H9 (cell line): ENCODE measurements at regions not wholly inside any gene's neighbourhood (a gene's known extent, or its start where the extent isn't known, plus 50 kb on each side); places are given as distances from the start of the nearest gene placed in this dataset.

Source experiments
- DNase-seq: peaks from one replicate; pipeline ENCODE4 v3.0.0-alpha.2; 2017
- H2AFZ ChIP-seq: one replicate; pipeline ENCODE4 v1.6.1; 2013; ENCODE audit warnings: mild to moderate bottlenecking, low read length, control low read depth, moderate library complexity
- H2AK5ac ChIP-seq: 2 replicates; pipeline ENCODE4 v1.6.1; 2013; ENCODE audit warnings: low read length, control low read depth, mixed read lengths; ENCODE audit not compliant: insufficient read length
- H2BK120ac ChIP-seq: one replicate; pipeline ENCODE4 v1.6.1; 2013; ENCODE audit warnings: low read depth, mild to moderate bottlenecking, low read length, control low read depth, inconsistent platforms; ENCODE audit not compliant: poor library complexity, severe bottlenecking
- H2BK12ac ChIP-seq: 2 replicates; pipeline ENCODE4 v1.6.1; 2013; ENCODE audit warnings: low read length, control low read depth, mixed read lengths, low read depth; ENCODE audit not compliant: insufficient read length
- H2BK15ac ChIP-seq: 2 replicates; pipeline ENCODE4 v1.6.1; 2013; ENCODE audit warnings: low read depth, low read length, control low read depth
- H2BK20ac ChIP-seq: one replicate; pipeline ENCODE4 v1.6.1; 2013; ENCODE audit warnings: low read depth, mild to moderate bottlenecking, low read length, control low read depth, inconsistent platforms; ENCODE audit not compliant: poor library complexity, severe bottlenecking
- H2BK5ac ChIP-seq: 2 replicates; pipeline ENCODE4 v1.6.1; 2013; ENCODE audit warnings: low read length, control low read depth, mixed read lengths; ENCODE audit not compliant: insufficient read length
- H3K14ac ChIP-seq: 2 replicates; pipeline ENCODE4 v1.6.1; 2013; ENCODE audit warnings: low read length, control low read depth; ENCODE audit not compliant: insufficient read depth
- H3K18ac ChIP-seq: 2 replicates; pipeline ENCODE4 v1.6.1; 2013; ENCODE audit warnings: low read depth, mild to moderate bottlenecking, mixed read lengths, low read length, control low read depth; ENCODE audit not compliant: insufficient read length
- H3K23ac ChIP-seq: 2 replicates; pipeline ENCODE4 v1.6.1; 2013; ENCODE audit warnings: low read length, control low read depth, mixed read lengths, low read depth; ENCODE audit not compliant: insufficient read length
- H3K23me2 ChIP-seq: 2 replicates; pipeline ENCODE4 v1.6.1; 2013; ENCODE audit warnings: low read depth, mild to moderate bottlenecking, mixed read lengths, low read length, control low read depth; ENCODE audit not compliant: insufficient read length, poor library complexity, severe bottlenecking
- H3K27ac ChIP-seq: 2 replicates; pipeline ENCODE4 v1.5.1; 2013; ENCODE audit warnings: low read length, control low read depth, mixed read lengths, low read depth; ENCODE audit not compliant: insufficient read length
- H3K27me3 ChIP-seq: 2 replicates; pipeline ENCODE4 v1.6.1; 2013; ENCODE audit warnings: low read length, control low read depth, inconsistent platforms; ENCODE audit not compliant: insufficient read depth
- H3K4ac ChIP-seq: 2 replicates; pipeline ENCODE4 v1.6.1; 2013; ENCODE audit warnings: low read depth, mild to moderate bottlenecking, control low read depth, inconsistent platforms, low read length, moderate library complexity
- H3K4me1 ChIP-seq: 2 replicates; pipeline ENCODE4 v1.6.1; 2013; ENCODE audit warnings: low read length, control low read depth, inconsistent platforms; ENCODE audit not compliant: insufficient read depth
- H3K4me2 ChIP-seq: 2 replicates; pipeline ENCODE4 v1.6.1; 2013; ENCODE audit warnings: low read length, control low read depth, mixed read lengths; ENCODE audit not compliant: insufficient read length, insufficient read depth
- H3K56ac ChIP-seq: 2 replicates; pipeline ENCODE4 v1.6.1; 2013; ENCODE audit warnings: low read depth, mild to moderate bottlenecking, mixed read lengths, low read length, control low read depth; ENCODE audit not compliant: insufficient read length
- H3K79me1 ChIP-seq: 2 replicates; pipeline ENCODE4 v1.6.1; 2013; ENCODE audit warnings: low read depth, mild to moderate bottlenecking, moderate library complexity, low read length, control low read depth, inconsistent platforms; ENCODE audit not compliant: insufficient read depth, poor library complexity, severe bottlenecking
- H3K79me2 ChIP-seq: 2 replicates; pipeline ENCODE4 v1.6.1; 2013; ENCODE audit warnings: low read length, control low read depth, inconsistent platforms; ENCODE audit not compliant: insufficient read depth
- H3K9ac ChIP-seq: 2 replicates; pipeline ENCODE4 v1.6.1; 2013; ENCODE audit warnings: low read length, control low read depth, mixed read lengths; ENCODE audit not compliant: insufficient read length; ENCODE audit errors: extremely low read depth
- H3K9me3 ChIP-seq: one replicate; pipeline ENCODE4 v1.6.1; 2013; ENCODE audit warnings: low read depth, low read length, inconsistent platforms; ENCODE audit not compliant: control insufficient read depth
- H3T11ph ChIP-seq: one replicate; pipeline ENCODE4 v1.6.1; 2013; ENCODE audit warnings: mild to moderate bottlenecking, low read length, control low read depth, inconsistent platforms
- H4K20me1 ChIP-seq: one replicate; pipeline ENCODE4 v1.6.1; 2013; ENCODE audit not compliant: control insufficient read depth, insufficient read length, insufficient read depth
- H4K5ac ChIP-seq: 2 replicates; pipeline ENCODE4 v1.6.1; 2013; ENCODE audit warnings: low read depth, mild to moderate bottlenecking, mixed read lengths, low read length, control low read depth; ENCODE audit not compliant: insufficient read length
- H4K8ac ChIP-seq: replicated peaks from 2 replicates; pipeline ENCODE4 v1.6.1; 2013; ENCODE audit warnings: low read length, control low read depth, mixed read lengths, low read depth; ENCODE audit not compliant: insufficient read length
- H4K91ac ChIP-seq: 2 replicates; pipeline ENCODE4 v1.6.1; 2013; ENCODE audit warnings: low read depth, mild to moderate bottlenecking, moderate library complexity, mixed read lengths, low read length, control low read depth; ENCODE audit not compliant: insufficient read length
- H3K27ac Mint-ChIP-seq, 3 experiments: 2 replicates in 2 of 3; 3 replicates in 1 of 3; pipeline ENCODE4 v1.8.0; 2020 to 2021; ENCODE audit warnings: mixed read lengths in 3 of 3, mild to moderate bottlenecking in 1 of 3, moderate library complexity in 1 of 3
- H3K27me3 Mint-ChIP-seq: 2 replicates; pipeline ENCODE4 v1.8.0; 2021; ENCODE audit warnings: low read depth, mild to moderate bottlenecking, moderate library complexity, mixed read lengths
- H3K36me3 Mint-ChIP-seq, 3 experiments: 2 replicates in 2 of 3; 3 replicates in 1 of 3; pipeline ENCODE4 v1.8.0; 2020 to 2021; ENCODE audit warnings: low read depth in 3 of 3, mixed read lengths in 3 of 3; ENCODE audit not compliant: insufficient read depth in 1 of 3
- H3K4me1 Mint-ChIP-seq, 2 experiments: 2 replicates each; pipeline ENCODE4 v1.8.0; 2020; ENCODE audit warnings: mixed read lengths in 2 of 2
- H3K4me3 Mint-ChIP-seq, 2 experiments: 2 replicates in 1 of 2; 3 replicates in 1 of 2; pipeline ENCODE4 v1.8.0; 2020 to 2021; ENCODE audit warnings: mild to moderate bottlenecking in 2 of 2, mixed read lengths in 2 of 2, moderate library complexity in 1 of 2
- H3K9me3 Mint-ChIP-seq, 2 experiments: 2 replicates in 1 of 2; 3 replicates in 1 of 2; pipeline ENCODE4 v1.8.0; 2020; ENCODE audit warnings: mild to moderate bottlenecking in 2 of 2, mixed read lengths in 2 of 2, moderate library complexity in 1 of 2
- WGBS: extraction: QIAGEN DNeasy Blood & Tissue Kit; methylation state at CpG from one replicate; pipeline ENCODE4 v1.1.7; 2013; ENCODE audit warnings: missing lambda C conversion rate, low lambda C conversion rate, mixed read lengths; ENCODE audit not compliant: insufficient read length; ENCODE audit errors: extremely low coverage; 5-methylcytosine and 5-hydroxymethylcytosine counted together
- TF ChIP-seq, protein P1 (sequence below): fragments of 200-600 bp; sonication (generic); conservative IDR thresholded peaks from 3 replicates; pipeline ENCODE4 v1.8.0; 2021; ENCODE audit warnings: antibody characterized with exemption, mild to moderate bottlenecking

DNA sequence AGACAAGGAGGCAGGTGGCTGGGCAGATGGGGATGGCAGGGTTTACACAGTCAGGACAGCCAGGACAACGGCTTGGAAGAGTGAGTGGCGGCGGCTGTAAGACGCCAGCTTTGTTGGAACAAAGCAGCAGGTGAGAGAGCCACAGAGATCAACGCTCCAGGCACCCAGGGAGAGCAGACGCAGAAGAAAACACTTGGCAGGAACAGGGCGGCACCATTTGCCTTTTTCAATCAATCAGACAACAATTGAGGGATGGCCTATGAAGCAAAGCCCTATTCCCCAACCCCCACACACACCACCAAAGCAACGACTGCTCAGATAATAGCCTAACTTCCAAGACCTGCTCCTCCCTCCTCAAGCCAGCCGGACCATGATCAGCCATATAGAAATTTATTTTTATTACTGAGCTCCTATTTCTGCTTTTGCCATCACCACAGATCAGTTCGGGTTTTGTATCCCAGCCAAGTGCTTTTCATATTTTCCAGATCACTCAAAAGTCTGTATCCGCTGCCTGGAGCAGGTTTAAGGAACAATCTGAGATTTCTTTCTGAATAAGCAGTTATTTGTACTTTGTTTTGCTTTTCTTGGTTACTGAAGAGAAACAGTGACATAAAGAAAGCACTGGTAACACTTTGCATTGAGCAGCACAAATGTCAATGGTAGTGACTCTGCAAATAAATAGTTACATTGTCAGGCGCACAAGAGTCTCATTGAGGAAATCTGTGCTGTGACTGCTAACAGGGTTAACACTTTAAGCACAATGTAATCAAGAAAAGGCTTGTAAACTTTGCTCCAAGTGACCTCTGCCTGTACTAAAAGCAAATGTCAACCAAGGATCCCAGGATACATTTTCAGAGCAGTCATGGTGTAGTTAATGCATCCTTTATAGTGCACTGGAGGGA lies 81.8 kb upstream of the RBPJ start:
- Histone ChIP-seq H2AK5ac (no peak overlapping the region), H3K4me2 (peak overlapping the region; percentile 2), H4K20me1 (no peaks in the 10 kb centered on the region), H3K9ac (no peak overlapping the region), H3K56ac (no peak overlapping the region), H3K27me3 (no peaks in the 10 kb centered on the region), H2BK20ac (no peak overlapping the region), H3K79me1 (no peaks in the 10 kb centered on the region), H2BK12ac (no peak overlapping the region), H3K18ac (no peak overlapping the region), H3K4ac (no peak overlapping the region), H2BK120ac (no peak overlapping the region), H3K23me2 (no peaks in the 10 kb centered on the region), H3K27ac (no peak overlapping the region), H3T11ph (no peak overlapping the region), H3K9me3 (no peaks in the 10 kb centered on the region), H2BK5ac (no peak overlapping the region), H4K8ac (no peak overlapping the region), H2BK15ac (no peak overlapping the region), H3K79me2 (no peaks in the 10 kb centered on the region), H2AFZ (peak overlapping the region; percentile 71), H3K23ac (no peak overlapping the region), H3K14ac (no peak overlapping the region), H3K4me1 (peaks cover 6% of the 10 kb centered on the region), H4K5ac (no peak overlapping the region), H4K91ac (no peak overlapping the region)
- Mint-ChIP-seq H3K9me3 (peaks cover 0 to 3% of the 10 kb centered on the region in 2 experiments; a peak in 2 of 5 replicates), H3K36me3 (no peaks in the 10 kb centered on the region), H3K4me3 (peak overlapping the region; percentile 12 to 57; a peak in 4 of 5 replicates), H3K4me1 (peaks cover 26 to 27% of the 10 kb centered on the region in 2 experiments), H3K27ac (peak overlapping the region; percentile 28 to 96 (median 94); a peak in 6 of 7 replicates), H3K27me3 (no peaks in the 10 kb centered on the region)
- no peak for DNase-seq
- TF ChIP-seq, protein P1, sequence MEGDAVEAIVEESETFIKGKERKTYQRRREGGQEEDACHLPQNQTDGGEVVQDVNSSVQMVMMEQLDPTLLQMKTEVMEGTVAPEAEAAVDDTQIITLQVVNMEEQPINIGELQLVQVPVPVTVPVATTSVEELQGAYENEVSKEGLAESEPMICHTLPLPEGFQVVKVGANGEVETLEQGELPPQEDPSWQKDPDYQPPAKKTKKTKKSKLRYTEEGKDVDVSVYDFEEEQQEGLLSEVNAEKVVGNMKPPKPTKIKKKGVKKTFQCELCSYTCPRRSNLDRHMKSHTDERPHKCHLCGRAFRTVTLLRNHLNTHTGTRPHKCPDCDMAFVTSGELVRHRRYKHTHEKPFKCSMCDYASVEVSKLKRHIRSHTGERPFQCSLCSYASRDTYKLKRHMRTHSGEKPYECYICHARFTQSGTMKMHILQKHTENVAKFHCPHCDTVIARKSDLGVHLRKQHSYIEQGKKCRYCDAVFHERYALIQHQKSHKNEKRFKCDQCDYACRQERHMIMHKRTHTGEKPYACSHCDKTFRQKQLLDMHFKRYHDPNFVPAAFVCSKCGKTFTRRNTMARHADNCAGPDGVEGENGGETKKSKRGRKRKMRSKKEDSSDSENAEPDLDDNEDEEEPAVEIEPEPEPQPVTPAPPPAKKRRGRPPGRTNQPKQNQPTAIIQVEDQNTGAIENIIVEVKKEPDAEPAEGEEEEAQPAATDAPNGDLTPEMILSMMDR: no peak
- WGBS: no CpG with 5 or more reads among the region's 12 CpGs
